ENCODE measurements at regions not wholly inside any gene's neighbourhood (a gene's known extent, or its start where the extent isn't known, plus 50 kb on each side); places are given as distances from the start of the nearest gene placed in this dataset.

DNA sequence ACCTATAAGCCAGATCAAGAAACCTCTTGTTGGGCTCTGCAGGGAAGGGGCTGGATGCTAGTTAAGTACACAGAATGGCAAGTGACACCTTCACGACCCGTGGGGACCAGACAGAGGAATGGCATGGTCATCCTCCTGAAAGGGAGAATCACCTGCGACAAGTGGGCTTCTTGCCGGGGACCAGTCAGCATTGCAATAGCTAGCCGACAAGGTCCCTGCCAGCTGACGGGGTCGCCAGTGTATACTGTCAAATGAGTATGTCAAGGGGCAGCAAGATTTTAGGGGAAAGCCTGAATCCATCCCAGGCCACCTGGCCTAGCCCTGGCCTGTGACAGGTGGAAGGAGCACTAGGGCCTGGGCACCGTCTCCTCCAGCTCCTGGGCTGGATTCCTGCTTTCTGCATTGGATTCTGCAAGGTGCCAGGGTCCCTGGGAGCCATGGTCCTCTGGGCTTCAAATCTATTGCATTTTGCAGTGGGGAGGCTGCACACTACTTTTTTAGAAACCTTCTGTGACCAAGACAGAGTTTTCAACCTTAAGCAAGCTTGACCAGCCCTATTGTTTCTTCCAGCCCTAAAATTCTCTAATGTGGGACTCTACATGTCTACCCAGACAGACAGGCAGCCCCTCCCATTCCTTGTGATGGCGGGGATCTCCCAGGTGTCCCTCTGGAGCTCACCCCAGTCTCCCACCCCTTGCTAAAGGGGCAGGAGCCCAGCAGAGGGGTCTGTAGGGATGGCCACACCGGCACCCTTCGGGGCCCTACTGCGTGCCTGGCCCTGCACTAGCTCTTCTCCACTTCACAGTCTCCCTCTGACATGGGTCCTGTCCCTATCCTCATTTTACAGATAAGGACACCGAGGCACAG lies 178.5 kb downstream of the GLI2 start:
- peaks cover 85% of the 10 kb centered on the region for H3K4me1 ChIP-seq

DNA sequence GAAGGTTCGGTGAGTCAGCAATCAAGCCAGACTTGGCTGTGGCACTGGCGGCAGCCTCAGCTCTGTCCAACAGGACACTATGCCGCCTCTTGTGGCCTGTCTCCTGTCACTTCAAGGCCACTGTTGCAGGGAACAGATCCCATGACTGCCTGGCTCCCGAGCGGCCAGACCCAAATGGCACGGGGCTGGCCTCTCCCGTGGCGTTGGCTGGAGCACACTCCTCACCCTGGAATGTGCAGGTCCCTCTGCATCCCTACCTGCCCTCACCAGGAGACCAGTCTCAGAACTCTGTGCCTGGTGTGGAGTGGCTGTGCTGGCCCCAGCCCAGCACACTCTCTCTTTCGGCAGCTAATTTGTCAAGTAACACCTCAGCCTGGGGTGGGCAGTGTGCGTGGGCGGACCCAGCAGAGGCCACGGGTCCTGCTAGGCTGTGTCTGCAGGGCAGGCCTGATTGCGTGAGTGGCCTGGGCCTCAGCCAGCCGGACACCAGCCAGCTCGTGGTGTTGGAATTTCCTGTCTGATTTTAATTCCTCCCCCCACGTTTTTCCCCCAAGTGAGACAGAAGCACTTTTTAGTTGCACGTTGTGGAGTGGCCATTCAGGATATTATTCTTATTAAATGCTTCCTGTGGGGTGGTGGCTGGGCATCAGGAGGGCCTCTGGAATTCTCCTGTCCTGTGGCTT lies 179.3 kb downstream of the GLI2 start:
- ChIA-PET POLR2A (interaction anchor here (0.8 to 5.6 kb wide), 2 partner anchors 16 to 20 kb away, joined by 3 to 92 read pairs; no protein-coding TSS in a partner anchor), CTCF (interaction anchor here (0.5 to 2.5 kb wide), 10 partner anchors 9 to 660 kb away, joined by 3 to 12 read pairs (median 4); no protein-coding TSS in a partner anchor)
- peak; percentile 51 to 90 for DNase-seq (ENCODE audit: low read depth in 1 of 2, low spot score in 1 of 2)
- Histone ChIP-seq H3K4me2 (peak overlapping the region; percentile 87), H3K9me3 (no peaks in the 10 kb centered on the region), H3K27ac (peak overlapping the region; percentile 95 to 98), H3K4me1 (peaks cover 83% of the 10 kb centered on the region), H3K4me3 (no peak overlapping the region)
- WGBS (ENCODE audit: missing lambda C conversion rate): 4% methylated on average over 15 of the region's 17 CpGs
- FAIRE-seq: no peak
- peak; percentile 30 to 46 for ATAC-seq
- TF ChIP-seq HOXB13 (CRISPR knock-in tag; IDR thresholded peaks at IDR 0.05; ENCODE audit: low read depth): 0 out of 2 replicates have a peak, but pooled peaks have one; percentile 68
- TF ChIP-seq EHMT2 (IDR thresholded peaks at IDR 0.05; ENCODE audit: low read depth): no peak
- TF ChIP-seq, protein P1, sequence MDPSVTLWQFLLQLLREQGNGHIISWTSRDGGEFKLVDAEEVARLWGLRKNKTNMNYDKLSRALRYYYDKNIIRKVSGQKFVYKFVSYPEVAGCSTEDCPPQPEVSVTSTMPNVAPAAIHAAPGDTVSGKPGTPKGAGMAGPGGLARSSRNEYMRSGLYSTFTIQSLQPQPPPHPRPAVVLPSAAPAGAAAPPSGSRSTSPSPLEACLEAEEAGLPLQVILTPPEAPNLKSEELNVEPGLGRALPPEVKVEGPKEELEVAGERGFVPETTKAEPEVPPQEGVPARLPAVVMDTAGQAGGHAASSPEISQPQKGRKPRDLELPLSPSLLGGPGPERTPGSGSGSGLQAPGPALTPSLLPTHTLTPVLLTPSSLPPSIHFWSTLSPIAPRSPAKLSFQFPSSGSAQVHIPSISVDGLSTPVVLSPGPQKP (IDR thresholded peaks at IDR 0.05; ENCODE audit: low read depth, low read length): no peak
- TF ChIP-seq ZNF302 (CRISPR knock-in tag; IDR thresholded peaks at IDR 0.05): 0 out of 2 replicates have a peak, but pooled peaks have one; percentile 37
- TF ChIP-seq EHF (CRISPR knock-in tag; IDR thresholded peaks at IDR 0.05): no peak
- no peak for TF ChIP-seq KDM1A (IDR thresholded peaks at IDR 0.05; ENCODE audit: low read depth)
- TF ChIP-seq, protein P2, sequence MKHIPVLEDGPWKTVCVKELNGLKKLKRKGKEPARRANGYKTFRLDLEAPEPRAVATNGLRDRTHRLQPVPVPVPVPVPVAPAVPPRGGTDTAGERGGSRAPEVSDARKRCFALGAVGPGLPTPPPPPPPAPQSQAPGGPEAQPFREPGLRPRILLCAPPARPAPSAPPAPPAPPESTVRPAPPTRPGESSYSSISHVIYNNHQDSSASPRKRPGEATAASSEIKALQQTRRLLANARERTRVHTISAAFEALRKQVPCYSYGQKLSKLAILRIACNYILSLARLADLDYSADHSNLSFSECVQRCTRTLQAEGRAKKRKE (CRISPR knock-in tag; IDR thresholded peaks at IDR 0.05; ENCODE audit: low read depth): 0 out of 2 replicates have a peak, but pooled peaks have one; percentile 57
- TF ChIP-seq, protein P3, sequence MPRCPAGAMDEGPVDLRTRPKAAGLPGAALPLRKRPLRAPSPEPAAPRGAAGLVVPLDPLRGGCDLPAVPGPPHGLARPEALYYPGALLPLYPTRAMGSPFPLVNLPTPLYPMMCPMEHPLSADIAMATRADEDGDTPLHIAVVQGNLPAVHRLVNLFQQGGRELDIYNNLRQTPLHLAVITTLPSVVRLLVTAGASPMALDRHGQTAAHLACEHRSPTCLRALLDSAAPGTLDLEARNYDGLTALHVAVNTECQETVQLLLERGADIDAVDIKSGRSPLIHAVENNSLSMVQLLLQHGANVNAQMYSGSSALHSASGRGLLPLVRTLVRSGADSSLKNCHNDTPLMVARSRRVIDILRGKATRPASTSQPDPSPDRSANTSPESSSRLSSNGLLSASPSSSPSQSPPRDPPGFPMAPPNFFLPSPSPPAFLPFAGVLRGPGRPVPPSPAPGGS (IDR thresholded peaks at IDR 0.05): peak; percentile 67; the same call in 2 of the 3 replicates
- peak; percentile 73 to 92; a peak in 4 of 5 replicates for TF ChIP-seq JUN (IDR thresholded peaks at IDR 0.05)
- TF ChIP-seq MAZ (IDR thresholded peaks at IDR 0.05; ENCODE audit: borderline replicate concordance, low read depth, low read length): no peak
- TF ChIP-seq CHD2 (IDR thresholded peaks at IDR 0.05; ENCODE audit: low read length, partially characterized antibody): no peak
- TF ChIP-seq, protein P4, sequence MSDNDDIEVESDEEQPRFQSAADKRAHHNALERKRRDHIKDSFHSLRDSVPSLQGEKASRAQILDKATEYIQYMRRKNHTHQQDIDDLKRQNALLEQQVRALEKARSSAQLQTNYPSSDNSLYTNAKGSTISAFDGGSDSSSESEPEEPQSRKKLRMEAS (IDR thresholded peaks at IDR 0.05): peak; percentile 93; the same call in 1 of the 2 replicates
- no peak for TF ChIP-seq TP53 (CRISPR knock-in tag; IDR thresholded peaks at IDR 0.05)
- TF ChIP-seq BHLHE40 (IDR thresholded peaks at IDR 0.05; ENCODE audit: low read depth, low read length): no peak
- 0 out of 2 replicates have a peak, but pooled peaks have one; percentile 18 for TF ChIP-seq POLR2A (IDR thresholded peaks at IDR 0.05; ENCODE audit: low read length)
- peak in 1 of 2 experiments; percentile 83; a peak in 2 of 4 replicates for TF ChIP-seq CEBPB (IDR thresholded peaks at IDR 0.05)
- TF ChIP-seq, protein P5, sequence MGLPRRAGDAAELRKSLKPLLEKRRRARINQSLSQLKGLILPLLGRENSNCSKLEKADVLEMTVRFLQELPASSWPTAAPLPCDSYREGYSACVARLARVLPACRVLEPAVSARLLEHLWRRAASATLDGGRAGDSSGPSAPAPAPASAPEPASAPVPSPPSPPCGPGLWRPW (IDR thresholded peaks at IDR 0.05): no peak
- TF ChIP-seq, protein P6, sequence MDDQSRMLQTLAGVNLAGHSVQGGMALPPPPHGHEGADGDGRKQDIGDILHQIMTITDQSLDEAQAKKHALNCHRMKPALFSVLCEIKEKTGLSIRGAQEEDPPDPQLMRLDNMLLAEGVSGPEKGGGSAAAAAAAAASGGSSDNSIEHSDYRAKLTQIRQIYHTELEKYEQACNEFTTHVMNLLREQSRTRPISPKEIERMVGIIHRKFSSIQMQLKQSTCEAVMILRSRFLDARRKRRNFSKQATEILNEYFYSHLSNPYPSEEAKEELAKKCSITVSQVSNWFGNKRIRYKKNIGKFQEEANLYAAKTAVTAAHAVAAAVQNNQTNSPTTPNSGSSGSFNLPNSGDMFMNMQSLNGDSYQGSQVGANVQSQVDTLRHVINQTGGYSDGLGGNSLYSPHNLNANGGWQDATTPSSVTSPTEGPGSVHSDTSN (IDR thresholded peaks at IDR 0.05): peak; percentile 25
- TF ChIP-seq, protein P7, sequence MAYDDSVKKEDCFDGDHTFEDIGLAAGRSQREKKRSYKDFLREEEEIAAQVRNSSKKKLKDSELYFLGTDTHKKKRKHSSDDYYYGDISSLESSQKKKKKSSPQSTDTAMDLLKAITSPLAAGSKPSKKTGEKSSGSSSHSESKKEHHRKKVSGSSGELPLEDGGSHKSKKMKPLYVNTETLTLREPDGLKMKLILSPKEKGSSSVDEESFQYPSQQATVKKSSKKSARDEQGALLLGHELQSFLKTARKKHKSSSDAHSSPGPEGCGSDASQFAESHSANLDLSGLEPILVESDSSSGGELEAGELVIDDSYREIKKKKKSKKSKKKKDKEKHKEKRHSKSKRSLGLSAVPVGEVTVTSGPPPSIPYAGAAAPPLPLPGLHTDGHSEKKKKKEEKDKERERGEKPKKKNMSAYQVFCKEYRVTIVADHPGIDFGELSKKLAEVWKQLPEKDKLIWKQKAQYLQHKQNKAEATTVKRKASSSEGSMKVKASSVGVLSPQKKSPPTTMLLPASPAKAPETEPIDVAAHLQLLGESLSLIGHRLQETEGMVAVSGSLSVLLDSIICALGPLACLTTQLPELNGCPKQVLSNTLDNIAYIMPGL (CRISPR knock-in tag; IDR thresholded peaks at IDR 0.05; ENCODE audit: borderline replicate concordance): no peak
- peak; percentile 93 for TF ChIP-seq GATA3 (IDR thresholded peaks at IDR 0.05; ENCODE audit: borderline replicate concordance)
- TF ChIP-seq HOXB5 (CRISPR knock-in tag; IDR thresholded peaks at IDR 0.05): peak; percentile 79
- TF ChIP-seq, protein P8, sequence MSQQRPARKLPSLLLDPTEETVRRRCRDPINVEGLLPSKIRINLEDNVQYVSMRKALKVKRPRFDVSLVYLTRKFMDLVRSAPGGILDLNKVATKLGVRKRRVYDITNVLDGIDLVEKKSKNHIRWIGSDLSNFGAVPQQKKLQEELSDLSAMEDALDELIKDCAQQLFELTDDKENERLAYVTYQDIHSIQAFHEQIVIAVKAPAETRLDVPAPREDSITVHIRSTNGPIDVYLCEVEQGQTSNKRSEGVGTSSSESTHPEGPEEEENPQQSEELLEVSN (IDR thresholded peaks at IDR 0.05; ENCODE audit: borderline replicate concordance, low read depth): peak; percentile 80; the same call in 1 of the 2 replicates
- peak; percentile 7 to 49 for TF ChIP-seq RAD21 (conservative IDR thresholded peaks at IDR 0.05 in 1 of 2, IDR thresholded peaks at IDR 0.05 in 1 of 2)
- TF ChIP-seq FOSL2 (IDR thresholded peaks at IDR 0.05): no peak
- peak; percentile 72 for TF ChIP-seq FOSL2 (CRISPR knock-in tag; IDR thresholded peaks at IDR 0.05)

More for the DNA sequence above, 178.5 kb downstream of the GLI2 start:
- Histone ChIP-seq H3K4me2 (peak overlapping the region; percentile 87), H3K27ac (peak overlapping the region; percentile 95 to 98), H3K9me3 (no peaks in the 10 kb centered on the region), H3K4me3 (no peak overlapping the region)
- no peak for TF ChIP-seq RFX5 (IDR thresholded peaks at IDR 0.05)
- TF ChIP-seq EHF (CRISPR knock-in tag; IDR thresholded peaks at IDR 0.05): peak; percentile 81; the same call in 1 of the 2 replicates
- no peak for TF ChIP-seq MYC (IDR thresholded peaks at IDR 0.05; ENCODE audit: borderline replicate concordance, low read length)
- peak; percentile 38 for TF ChIP-seq MAFK (IDR thresholded peaks at IDR 0.05; ENCODE audit: partially characterized antibody)
- POLR2A ChIA-PET: interaction anchor here (0.8 to 5.6 kb wide), 2 partner anchors 16 to 21 kb away, joined by 3 to 92 read pairs; no protein-coding TSS in a partner anchor
- FAIRE-seq (no peak), DNase-seq (ENCODE audit: low read depth in 1 of 2, low spot score in 1 of 2) (no peak), ATAC-seq (no peak)
- WGBS (ENCODE audit: missing lambda C conversion rate): 81% methylated on average over 13 of the region's 13 CpGs
- CTCF ChIA-PET: interaction anchor here (0.5 to 2.5 kb wide), 11 partner anchors 10 to 659 kb away, joined by 3 to 12 read pairs (median 4); no protein-coding TSS in a partner anchor
